PC-9 (cell line): ENCODE measurements at regions not wholly inside any gene's neighbourhood (a gene's known extent, or its start where the extent isn't known, plus 50 kb on each side); places are given as distances from the start of the nearest gene placed in this dataset.

Experiments used
- CTCF ChIP-seq: fragments of 200-600 bp; sonication (generic); conservative IDR thresholded peaks from 2 replicates; pipeline ENCODE4 v1.6.1; 2017; ENCODE audit warnings: mixed run types, antibody characterized with exemption, mild to moderate bottlenecking, moderate library complexity
- EZH2 ChIP-seq: fragments of 200-600 bp; sonication (generic); IDR thresholded peaks from 2 replicates; pipeline ENCODE4 v1.8.0; 2017; ENCODE audit warnings: antibody characterized with exemption, low read depth

GRCh38 chr4:94126669-94127068 is 81.0 kb upstream of the SMARCAD1 start:
- 0 out of 2 replicates have a peak, but pooled peaks have one; percentile 15 for TF ChIP-seq CTCF
- no peak for TF ChIP-seq EZH2
